GM18502 (cell line): ENCODE measurements at regions not wholly inside any gene's neighbourhood (a gene's known extent, or its start where the extent isn't known, plus 50 kb on each side); places are given as distances from the start of the nearest gene placed in this dataset.
A peak's percentile ranks its signal among the peaks of the same experiment; 100 is the strongest.
"Not testable (repeated sequence)": the region's sequence is repeated elsewhere in the genome, so short reads cannot be mapped to it uniquely, and the experiment has no call there.

Experiments
- ATAC-seq: cut with Tn5 transposase; IDR thresholded peaks from one replicate; pipeline ENCODE4 v1.9.1; 2021; ENCODE audit warnings: mild to moderate bottlenecking; ENCODE audit not compliant: unreplicated experiment, poor library complexity

- not testable (repeated sequence) for ATAC-seq
Measured at GRCh38 chr3:21966457-21966856, 215.4 kb upstream of the ZNF385D start.

DNA sequence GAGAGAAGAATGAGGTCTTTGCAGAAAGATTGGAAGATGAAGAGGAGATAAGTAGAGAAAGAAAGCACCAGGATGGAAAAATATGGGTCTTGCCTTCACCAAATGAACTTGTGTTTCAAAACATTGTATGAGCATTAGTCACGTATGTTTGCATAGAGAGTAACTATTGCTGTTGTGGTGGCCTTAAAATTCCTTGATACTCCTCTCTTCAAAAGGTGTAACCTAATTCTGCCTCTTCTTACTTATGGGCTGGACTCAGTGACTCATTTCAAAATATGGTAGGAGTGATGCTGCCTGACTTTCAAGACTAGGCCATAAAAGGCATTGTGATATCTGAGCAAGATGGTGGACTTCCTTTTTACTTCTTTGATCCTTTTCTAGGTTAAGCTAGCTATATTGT is 228.7 kb upstream of the ZNF385D start:
- no peak for ATAC-seq

DNA sequence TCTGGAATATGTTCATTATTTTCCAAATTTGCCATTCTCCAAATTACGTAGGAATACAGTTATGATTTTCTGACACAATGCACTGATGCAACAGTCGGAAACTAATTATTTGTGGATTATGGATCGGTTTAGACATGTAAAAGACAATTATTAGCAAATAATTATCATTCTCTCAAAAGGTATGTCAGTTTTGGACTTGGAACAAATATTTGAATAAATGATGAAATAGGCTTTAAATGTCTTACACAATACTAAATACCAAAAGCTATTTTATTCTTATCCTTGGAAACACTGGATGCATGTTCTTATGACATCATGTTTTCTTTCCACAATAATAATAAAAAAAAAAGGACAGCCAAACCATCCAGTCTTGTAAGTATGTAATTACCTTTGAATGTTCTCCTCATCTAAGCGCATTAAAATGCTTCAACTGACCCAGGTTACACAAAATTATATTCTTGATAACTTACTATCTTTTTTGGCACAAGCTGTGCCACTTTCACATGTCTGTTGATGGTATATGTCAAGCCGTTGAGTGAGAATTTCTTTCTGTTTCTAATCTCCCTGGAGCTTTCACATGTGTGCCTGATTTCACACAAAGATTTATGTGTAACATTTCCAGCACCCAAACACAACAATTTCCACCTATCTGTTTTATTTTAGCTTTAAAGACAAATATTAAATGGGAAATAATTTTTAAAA is 238.5 kb upstream of the ZNF385D start:
- no peak for ATAC-seq

GRCh38 chr3:21991061-21991460 is 240.1 kb upstream of the ZNF385D start:
- ATAC-seq = no peak

DNA sequence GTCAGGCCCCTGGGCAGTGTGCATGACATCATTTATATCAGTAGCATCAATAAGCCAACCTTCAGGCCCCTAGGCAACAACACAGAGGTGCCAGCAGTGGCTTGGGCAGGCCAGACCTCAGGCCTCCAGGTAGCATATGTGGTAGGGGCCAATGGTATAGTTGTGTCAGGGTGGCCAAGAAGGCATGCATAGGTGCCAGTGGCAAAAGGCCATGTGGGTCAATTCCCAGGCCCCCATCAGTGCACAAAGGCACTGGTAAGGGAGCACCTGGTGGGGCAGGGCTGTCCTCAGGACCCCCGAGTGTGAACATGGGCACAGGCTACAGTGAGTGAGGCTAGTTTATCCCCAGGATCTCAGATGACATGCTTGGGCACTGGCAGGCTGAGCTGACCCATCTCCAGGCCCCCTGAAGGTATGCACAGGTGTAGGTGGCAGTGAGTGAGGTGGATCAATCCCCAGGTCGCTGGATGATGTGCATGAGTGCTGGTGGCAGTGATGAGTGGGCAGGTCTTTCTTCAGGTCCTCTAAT is 244.1 kb upstream of the ZNF385D start:
- no peak for ATAC-seq

- ATAC-seq = no peak
Measured at GRCh38 chr3:22007368-22007767, 256.4 kb upstream of the ZNF385D start.

DNA sequence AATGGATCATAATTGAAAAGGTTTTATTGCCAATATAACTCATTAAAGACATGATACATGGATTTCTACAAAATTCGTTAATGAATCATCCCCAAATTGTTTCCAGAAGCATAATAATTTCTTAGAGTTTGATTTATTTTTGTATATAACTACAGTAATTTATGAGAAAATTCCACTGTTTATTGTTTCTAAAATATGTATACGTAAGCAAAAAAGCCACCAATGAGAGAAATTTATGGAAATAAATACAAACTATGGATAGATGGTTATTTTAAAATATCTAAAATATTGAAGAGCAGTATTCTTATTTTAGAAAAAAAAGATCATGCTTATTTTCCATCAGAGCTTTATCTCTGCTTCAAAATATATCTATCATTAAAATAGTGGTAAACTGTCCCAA is 260.0 kb upstream of the ZNF385D start:
- ATAC-seq = no peak

DNA sequence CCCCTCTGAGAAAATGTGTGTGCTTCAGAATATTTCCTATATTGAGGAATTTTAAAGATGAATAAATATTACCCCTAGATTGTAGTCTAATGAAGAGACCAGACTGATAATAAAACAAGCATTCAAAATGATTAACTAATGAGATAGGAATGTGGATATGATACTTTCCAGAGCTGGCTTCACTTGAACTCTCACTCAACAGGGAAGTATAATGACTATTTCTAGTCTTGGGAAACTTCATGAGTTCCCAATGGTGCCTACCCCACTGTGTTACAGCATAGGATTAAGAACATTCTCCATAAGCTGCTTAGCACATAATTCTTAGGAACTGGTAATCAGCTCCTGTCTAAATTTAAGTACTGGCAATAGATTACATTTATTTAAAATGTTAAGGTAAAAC is 261.5 kb upstream of the ZNF385D start:
- ATAC-seq = no peak

DNA sequence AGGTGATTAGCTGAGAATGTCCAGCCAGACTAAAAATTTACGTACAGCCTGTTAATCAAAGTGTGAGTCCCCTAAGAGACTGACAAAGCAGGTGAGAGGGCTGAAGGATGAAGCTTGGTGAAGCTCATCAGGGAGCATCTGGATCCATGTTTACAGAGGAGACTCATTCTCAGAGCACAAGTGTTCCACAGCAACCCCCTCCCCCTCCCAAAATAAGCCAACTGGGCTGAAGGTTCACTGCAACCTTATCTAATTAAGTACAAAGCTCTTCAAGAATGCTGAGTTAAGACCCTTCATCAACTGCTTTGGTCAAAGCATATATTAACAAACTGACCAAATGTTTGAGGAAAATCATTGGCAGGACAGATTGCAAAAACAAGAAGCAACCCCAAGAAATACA is 262.6 kb upstream of the ZNF385D start:
- no peak for ATAC-seq

DNA sequence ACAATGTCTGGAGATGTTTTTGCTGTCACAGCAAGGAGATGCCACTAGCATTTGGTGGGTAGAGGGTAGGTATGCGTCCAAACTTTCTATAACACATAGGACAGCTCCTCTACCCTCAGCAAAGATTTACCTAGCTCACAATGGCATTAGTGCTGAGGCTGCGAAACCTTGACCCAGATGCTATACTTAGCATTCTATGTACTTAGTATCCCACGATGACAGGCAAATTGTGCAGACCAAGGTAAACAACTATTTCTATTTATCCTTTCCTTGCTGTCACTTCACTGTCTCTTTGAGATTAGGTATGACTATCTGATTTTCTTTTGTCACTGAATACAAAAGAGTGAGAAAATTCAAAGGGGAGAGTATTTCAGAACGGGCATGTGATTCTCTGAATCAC is 265.2 kb upstream of the ZNF385D start:
- ATAC-seq = no peak

DNA sequence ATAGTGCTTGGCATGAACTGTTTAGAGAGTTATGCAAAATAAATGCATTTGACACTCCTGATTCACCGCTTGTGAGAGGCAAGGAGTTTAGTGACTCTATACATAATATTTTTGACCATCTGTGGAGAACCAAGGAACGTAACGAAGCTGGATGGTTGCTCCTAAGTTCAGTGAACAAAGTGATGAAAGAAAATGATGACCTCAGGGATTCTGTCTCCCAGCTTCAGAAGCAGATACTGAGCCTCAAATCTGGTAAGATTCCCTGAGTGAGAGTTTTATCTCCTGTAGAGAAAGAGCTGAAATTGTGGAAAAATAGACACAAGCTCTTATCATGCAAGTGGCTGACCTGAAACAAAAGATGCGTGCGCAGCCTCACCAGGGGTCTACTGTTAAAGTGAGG is 273.6 kb upstream of the ZNF385D start:
- not testable (repeated sequence) for ATAC-seq

DNA sequence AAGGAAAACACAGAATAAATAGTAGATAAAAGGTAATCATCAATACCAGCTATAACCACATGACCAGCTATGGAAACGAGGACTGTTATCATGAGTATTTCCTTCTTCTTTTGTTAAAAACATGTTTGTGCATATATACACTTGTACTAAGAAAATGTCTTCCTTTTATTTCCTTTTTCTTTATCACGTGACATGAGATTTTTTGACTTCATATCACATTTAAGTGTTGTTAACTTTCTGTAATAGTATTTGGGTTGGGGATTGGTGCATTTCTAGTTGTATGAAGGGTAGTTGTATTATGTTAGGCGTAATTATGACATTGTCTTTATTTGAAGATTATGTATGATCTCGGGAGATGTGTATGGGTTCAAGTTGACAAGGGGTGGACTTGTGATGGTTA is 278.5 kb upstream of the ZNF385D start:
- no peak for ATAC-seq

DNA sequence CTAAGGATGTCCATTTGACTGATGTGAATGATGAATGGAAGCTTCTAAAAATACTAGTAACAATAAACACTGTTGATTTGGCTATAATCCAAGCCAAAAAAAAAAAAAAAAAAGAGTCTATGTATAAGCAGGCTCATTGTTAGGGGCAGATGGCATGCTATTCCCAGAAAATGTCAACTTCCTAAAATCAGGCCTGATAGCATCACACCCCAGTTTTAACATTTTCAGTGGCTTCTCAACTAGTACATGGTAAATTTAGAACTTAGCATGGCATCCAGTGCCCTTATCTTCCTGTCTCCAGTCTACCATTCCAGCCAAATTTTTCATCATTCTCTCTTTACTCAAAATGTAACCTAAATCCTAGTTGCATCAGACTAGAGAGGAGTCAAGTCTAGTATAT is 288.2 kb upstream of the ZNF385D start:
- no peak for ATAC-seq

- no peak for ATAC-seq
Measured at GRCh38 chr3:22040150-22040549, 289.1 kb upstream of the ZNF385D start.

DNA sequence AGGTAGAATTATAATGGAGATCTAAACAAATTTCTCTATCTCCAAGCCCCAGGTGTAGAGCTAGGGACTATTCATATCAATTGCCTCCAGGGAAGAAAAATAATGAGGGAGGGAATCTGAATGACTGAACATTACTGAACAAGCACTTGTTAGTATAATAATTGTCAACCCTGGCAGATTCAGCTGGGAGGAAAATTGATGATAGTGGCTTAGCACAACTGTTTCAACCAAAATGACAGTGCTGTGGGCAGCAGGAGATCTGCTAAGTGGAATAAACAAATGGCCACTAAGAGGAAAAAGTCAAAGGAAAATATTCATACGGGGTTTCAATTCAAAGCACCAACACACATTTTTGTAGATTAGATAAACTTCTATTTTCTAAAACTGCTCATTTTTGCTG is 294.9 kb upstream of the ZNF385D start:
- ATAC-seq = no peak

DNA sequence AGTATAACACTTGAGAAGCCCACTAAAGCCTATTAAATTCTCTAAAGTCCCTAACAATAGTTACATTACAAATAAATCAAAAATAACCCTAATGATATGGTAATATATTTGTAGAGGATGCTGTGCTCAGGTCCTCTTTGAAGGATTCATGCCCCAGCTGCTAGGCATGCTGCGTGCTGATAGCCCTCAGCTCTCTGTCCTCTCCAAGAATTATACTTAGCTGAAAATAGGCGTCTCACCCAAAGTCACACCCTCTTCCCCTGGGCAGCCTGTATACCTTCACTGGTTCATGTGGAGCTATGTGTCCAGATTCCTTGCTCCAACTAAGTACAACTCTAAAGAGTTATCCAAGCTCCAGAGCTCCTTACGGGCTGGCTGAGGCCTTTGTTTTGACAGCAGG is 312.5 kb upstream of the ZNF385D start:
- ATAC-seq = no peak

DNA sequence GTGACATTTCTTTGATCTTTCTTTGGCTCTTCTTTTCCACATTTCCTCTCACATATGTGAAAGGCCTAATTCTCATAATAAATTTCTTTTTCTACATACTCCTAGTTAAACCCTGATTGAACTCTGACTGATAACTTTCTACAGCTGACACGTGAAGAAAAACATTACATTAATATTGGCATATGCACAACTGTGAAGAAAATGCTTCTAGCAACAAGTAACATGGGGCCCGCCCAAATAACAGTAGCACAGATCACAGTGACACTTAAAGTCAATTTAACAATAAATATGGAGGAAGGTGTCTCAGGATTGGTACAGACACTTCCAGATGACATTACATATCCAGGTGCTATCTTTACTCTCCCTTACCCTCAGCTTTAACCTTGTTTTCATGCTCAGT is 317.6 kb upstream of the ZNF385D start:
- no peak for ATAC-seq

- no peak for ATAC-seq
Measured at GRCh38 chr3:22088204-22088603, 337.2 kb upstream of the ZNF385D start.

DNA sequence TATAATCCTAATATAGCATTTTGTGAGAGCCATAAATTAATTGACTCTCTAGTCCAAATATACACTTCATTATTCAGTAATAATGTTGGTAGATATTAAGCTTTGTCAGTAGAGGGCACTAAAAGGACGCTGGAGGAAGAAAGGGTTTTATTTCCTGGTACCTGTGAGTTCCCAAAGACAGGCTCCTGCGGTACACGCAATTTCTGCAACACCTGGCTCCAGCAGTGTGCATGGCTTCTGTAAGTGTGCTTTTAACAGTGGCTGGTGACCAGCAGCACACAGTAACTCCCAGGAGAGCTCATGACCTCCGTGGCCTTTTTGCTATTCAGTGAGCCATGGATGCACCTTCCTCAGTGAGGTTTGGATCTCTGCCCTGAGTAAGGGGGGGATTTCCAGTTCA is 338.3 kb upstream of the ZNF385D start:
- peak; percentile 87 for ATAC-seq

DNA sequence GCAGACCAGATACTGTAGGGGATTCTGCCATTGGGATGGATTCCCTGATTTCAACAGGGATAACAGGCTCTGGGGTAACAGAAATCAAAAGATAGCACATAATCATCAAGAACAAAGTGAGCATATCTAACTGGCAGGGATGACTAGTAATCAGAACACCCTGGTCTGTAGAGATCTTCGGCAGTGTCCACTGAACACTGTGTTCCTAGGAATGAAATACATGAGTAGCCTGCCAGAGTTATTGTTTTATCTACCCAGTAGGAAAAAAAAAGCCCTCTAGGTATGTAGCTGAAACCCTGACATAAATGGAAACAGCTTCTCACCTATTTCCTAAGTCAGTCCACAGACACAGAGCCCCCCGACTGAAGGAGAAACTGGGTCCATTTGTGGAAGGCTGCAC is 340.3 kb upstream of the ZNF385D start:
- ATAC-seq = no peak

- no peak for ATAC-seq
Measured at GRCh38 chr3:22098021-22098420, 347.0 kb upstream of the ZNF385D start.

DNA sequence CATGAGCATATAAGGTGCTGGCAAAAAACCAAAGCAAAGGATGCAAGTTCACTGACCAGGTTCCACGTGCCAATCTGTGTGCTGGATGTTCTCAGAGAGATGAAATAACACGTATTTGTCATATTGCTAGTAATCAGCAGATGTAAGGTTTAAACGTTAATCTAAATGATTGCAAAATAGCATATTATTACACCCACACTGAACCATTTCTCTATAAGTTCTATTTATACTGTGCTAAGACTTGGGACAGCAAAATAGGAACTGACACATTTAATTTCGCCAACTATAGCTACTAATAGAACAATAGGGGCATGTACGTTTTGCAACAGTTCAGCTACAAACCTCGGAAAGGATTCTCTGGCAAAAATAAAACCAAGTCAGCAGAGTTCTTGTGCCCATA is 350.3 kb upstream of the ZNF385D start:
- ATAC-seq = no peak

- no peak for ATAC-seq
Measured at GRCh38 chr3:22101811-22102210, 350.8 kb upstream of the ZNF385D start.
